GM21360 (cell line): ENCODE measurements at regions not wholly inside any gene's neighbourhood (a gene's known extent, or its start where the extent isn't known, plus 50 kb on each side); places are given as distances from the start of the nearest gene placed in this dataset.
"Not testable (repeated sequence)": the region's sequence is repeated elsewhere in the genome, so short reads cannot be mapped to it uniquely, and the experiment has no call there.

Experiments
- ATAC-seq: cut with Tn5 transposase; IDR thresholded peaks from one replicate; pipeline ENCODE4 v1.9.1; 2021; ENCODE audit warnings: mild to moderate bottlenecking, moderate library complexity; ENCODE audit not compliant: unreplicated experiment

DNA sequence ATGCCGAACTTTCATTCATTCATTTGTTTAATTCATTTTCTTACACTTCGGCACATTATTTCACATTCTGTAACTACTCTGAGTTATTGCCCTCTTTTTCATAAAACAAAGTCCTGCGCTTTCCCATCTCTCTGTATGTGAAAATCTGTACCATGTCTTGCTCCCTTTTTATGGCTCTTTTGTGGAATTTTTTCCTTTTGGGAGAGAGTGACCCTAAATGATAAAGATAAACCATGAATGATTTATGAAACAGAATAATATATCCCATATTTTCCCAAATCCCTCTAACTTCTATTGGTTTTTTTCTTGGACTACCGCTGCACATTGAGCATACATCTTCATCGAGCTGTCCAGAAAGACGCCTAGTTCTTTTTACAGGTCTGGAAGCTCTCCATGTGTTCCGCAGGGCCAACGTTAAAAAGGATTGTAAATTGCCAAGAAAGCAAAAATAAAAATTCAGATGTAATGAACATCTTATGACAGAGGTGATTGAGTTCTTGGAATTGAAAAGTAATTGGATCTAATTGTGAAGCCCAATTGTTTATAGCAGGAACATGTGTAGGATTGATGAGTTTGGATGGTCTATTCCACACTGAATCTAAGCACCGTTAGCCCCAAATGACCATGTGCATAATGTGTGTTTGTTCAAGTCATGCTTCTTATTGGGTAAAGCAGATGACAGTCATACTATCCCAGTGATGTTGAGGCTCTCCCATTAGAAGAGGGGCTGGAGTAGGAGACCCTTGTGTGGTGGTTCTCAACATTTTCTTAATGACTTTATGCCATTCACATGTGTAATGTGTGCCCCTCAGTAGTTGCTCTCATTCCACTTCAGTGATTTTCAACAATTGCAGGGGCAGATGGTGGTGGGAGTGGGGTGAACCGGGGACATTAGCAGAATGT, 378.9 kb downstream of the DLEU7 start:
- ATAC-seq = no peak

GRCh38 chr13:50466456-50466855, 377.0 kb downstream of the DLEU7 start:
- ATAC-seq = no peak

DNA sequence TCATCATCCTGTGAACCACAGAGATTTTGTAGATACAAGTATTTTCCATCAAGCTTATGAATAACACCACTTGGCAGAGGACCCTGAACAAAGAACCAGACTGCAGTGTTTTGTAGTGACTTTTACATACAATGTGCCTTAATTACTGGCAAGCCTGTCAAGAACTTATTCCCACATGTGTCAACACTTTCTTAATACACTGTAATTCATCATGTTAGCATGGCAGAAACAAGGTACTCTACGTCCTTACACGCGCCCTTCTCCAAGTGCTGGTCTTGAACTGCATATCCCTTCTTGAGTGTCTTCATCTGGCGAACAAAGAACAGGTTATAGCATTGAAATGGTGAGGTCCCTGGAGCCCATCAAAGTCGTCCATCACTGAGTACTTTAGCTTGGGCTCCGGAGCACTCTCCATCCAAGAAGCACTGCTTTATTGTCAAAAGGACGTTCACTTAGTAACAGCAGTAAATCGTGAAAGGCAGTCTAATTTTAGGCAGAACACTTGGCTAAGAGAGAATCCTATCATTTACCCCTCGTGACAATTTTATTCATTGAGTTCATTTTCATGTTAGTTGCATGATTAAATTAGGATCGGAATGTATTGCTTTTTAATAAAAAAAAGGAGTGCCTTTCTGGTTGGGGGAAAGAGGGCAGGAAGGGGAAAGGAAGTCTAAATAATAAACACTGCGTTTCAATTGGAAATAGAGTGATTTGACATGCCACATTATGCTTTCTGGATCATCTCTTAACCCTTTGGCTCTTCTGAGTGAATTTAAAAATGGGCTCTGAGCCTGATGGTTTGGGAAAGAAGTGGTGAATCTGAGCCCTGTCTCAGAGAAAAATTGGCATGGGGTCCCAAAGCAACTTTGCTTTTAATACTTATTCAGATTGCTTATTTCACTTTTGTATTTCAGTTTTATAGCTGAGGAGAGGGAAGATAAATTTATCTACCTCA, 376.1 kb downstream of the DLEU7 start:
- no peak for ATAC-seq

- no peak for ATAC-seq
These were observed 374.4 kb downstream of the DLEU7 start for GRCh38 chr13:50468849-50469669.

- not testable (repeated sequence) for ATAC-seq
These were observed 370.4 kb downstream of the DLEU7 start for GRCh38 chr13:50473050-50473449.

DNA sequence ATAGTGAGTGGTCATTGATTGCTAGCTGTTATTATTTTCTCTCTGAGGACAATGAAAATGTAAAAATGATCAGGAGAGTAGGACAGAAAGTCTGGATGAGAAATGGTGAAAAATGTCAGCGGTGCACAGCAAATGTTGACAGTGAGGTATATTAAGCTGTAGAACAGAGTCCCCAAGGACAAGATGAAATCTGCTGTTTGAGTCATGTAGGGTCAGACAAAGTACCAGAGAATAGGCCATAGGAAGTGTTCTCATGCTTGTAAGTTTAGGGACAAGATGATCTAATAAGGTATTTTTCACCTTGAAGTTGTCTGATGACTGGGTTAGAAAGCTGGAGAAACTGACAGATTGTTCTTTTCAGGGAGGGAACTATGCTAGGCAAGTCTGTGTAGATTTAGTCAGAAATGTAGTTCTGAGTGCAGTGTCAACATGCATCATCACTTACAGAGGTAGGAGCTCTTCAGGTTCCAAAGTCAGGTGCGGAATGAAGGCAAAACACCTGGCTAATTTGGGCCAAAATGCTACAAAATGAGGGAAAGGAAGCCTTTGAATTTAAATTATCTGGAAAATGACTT, 369.3 kb downstream of the DLEU7 start:
- ATAC-seq = no peak

DNA sequence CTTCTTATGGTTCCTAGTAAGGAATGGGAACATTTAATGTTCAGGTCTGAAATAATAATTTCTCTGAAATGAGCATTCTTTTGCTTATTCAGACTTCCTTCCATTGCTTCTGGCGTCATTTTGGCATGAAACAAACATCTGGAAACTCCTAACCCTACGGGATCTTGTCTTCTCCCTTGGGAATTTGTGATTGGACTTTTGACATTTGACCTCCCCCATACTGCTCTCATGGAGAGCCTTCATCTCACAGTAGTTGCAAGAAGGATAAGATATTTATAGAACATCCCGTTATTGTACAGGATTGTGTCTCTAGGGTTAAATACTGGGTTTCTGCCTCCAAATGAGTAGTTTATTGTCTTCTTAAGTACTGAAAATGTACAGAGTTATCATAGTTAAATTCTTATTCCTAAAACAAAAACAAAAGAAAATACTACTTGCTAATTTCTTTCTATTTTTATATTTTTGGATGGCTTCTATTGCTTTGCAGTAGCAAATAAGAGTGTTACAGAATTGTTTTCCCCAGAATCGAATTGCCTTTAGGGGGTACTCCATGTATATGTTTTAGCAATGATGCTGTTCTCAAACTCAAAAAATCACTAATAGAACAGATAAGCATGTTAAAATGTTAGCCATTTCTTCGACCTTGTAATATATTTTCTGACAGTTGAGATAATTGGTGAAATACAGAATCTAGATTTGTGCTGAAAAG, 366.8 kb downstream of the DLEU7 start:
- no peak for ATAC-seq

DNA sequence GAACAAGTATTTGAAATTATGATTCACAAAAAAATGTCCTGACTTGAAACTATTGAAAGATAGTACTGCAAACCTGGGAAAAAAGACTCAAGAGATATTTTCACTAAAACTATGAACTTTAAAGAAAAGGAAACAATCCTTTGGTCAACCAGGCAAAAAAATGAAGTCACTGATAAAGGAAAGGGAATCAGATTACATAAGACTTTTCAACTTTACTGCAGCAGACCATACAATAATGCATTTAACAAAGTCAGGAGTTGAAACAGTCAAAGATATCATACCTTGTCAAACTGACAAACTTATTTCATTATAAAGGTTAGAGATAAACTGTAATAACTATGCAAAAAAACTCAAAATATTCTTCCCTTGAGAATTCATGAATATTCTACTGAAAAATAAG, 361.6 kb downstream of the DLEU7 start:
- no peak for ATAC-seq

DNA sequence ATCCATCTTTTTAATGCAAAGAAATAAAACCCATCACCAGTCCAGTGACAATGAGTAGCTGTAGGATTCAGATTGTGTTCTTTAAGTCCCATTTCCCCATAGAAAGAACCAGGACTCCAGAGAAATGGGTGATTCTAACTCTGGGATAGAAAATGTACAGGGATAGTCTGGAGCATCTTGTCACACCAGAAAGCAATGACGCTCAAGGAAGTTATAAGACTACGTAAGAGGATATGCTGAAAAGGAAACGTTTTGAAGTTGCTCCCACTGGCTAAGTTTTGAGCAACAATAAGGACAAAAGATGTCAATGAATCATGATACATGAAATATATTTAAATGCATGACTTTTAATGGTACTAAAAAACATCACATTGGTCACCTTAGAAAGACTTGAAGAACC, 360.1 kb downstream of the DLEU7 start:
- no peak for ATAC-seq

- no peak for ATAC-seq
These were observed 358.9 kb downstream of the DLEU7 start for GRCh38 chr13:50484472-50485113.

- ATAC-seq = no peak
These were observed 357.2 kb downstream of the DLEU7 start for GRCh38 chr13:50485979-50486935.

GRCh38 chr13:50493683-50494082, 349.8 kb downstream of the DLEU7 start:
- no peak for ATAC-seq

- no peak for ATAC-seq
These were observed 349.4 kb downstream of the DLEU7 start for GRCh38 chr13:50494138-50494537.

- ATAC-seq = not testable (repeated sequence)
These were observed 340.3 kb downstream of the DLEU7 start for GRCh38 chr13:50503212-50503611.

- no peak for ATAC-seq
These were observed 334.3 kb downstream of the DLEU7 start for GRCh38 chr13:50509167-50509566.

- ATAC-seq = no peak
These were observed 333.6 kb downstream of the DLEU7 start for GRCh38 chr13:50509771-50510441.

- ATAC-seq = not testable (repeated sequence)
These were observed 332.5 kb downstream of the DLEU7 start for GRCh38 chr13:50510885-50511545.
